ENCODE measurements at regions not wholly inside any gene's neighbourhood (a gene's known extent, or its start where the extent isn't known, plus 50 kb on each side); places are given as distances from the start of the nearest gene placed in this dataset.

DNA sequence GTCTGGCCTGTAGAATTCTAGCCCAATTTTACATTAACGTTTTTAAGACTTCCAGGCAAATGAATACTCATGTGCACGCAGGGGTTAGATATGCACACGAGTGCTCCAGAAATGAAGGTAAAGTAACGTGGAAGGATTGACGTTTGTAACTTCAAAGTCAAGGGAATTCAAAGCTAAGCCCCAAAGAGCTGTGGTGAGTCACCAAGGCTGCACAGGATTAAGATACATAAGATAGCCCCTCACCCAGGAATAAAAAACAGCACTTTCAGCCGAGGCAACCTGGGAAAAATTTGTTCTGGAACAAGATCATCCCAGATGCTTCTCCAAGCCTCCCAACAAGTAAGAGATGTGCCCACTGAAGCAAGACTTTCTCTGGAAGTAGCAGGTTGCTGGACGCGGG is 259.6 kb upstream of the PLXNA2 start:
- H3K27ac ChIP-seq = no peak overlapping the region
- no peak for TF ChIP-seq CTCF (conservative IDR thresholded peaks at IDR 0.05)

GRCh38 chr1:208506812-208507211 is 262.6 kb upstream of the PLXNA2 start:
- H3K27ac ChIP-seq = no peak overlapping the region
- TF ChIP-seq CTCF (conservative IDR thresholded peaks at IDR 0.05) = no peak

DNA sequence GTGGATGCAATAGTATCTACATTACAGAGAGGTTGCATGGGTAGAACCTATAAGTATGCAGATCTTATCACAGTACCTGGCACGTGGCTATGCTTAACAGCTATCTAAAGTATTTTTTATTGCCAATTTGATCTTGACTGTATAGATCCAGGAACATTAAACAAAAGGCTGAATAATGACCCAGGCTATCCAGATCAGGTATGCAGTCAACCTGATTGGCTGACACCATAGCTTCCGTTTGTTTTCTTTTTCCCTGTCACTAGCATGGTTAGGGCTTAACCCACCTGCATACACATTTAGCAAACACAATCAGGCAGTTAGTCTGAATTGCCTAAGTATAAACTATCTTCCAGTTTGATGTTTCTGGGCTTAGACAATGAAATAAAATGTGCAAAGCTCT is 264.9 kb upstream of the PLXNA2 start:
- TF ChIP-seq CTCF (conservative IDR thresholded peaks at IDR 0.05) = no peak
- H3K27ac ChIP-seq = 0 out of 2 replicates have a peak overlapping the region, but pooled peaks have one; percentile 7

- no peak overlapping the region for H3K27ac ChIP-seq
- TF ChIP-seq CTCF (conservative IDR thresholded peaks at IDR 0.05) = no peak
These were observed 266.2 kb upstream of the PLXNA2 start for GRCh38 chr1:208510192-208510952.

GRCh38 chr1:208511242-208511860 is 267.2 kb upstream of the PLXNA2 start:
- no peak overlapping the region for H3K27ac ChIP-seq
- TF ChIP-seq CTCF (conservative IDR thresholded peaks at IDR 0.05) = no peak

- no peak for TF ChIP-seq CTCF (conservative IDR thresholded peaks at IDR 0.05)
- no peak overlapping the region for H3K27ac ChIP-seq
These were observed 269.6 kb upstream of the PLXNA2 start for GRCh38 chr1:208513799-208514198.

DNA sequence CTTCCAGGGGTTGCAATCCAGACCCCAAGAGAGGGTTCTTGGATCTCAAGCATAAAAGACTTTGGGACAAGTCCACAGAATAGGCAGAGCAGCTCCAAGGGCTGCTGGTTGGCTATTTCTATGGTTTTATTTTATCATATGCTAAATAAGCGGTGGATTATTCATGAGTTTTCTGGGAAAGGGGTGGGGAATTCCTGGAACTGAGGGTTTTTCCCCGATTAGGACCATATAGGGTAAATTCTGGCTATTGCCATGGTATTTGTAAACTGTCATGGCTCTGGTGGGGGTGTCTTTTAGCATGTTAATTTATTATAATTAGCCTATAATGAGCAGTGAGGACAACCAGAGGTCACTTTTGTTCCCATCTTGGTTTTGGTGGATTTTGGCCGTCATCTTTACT is 270.9 kb upstream of the PLXNA2 start:
- no peak for TF ChIP-seq CTCF (conservative IDR thresholded peaks at IDR 0.05)
- H3K27ac ChIP-seq = no peak overlapping the region
